Liver (tissue), 7 donors: ENCODE measurements at regions not wholly inside any gene's neighbourhood (a gene's known extent, or its start where the extent isn't known, plus 50 kb on each side); places are given as distances from the start of the nearest gene placed in this dataset.

Experiments
- DNase-seq: peaks from one replicate; pipeline ENCODE4 v3.0.0-alpha.2; 2017; ENCODE audit warnings: low spot score
- H3K27ac ChIP-seq, 2 donors: one replicate each; pipeline ENCODE4 v1.7.0; 2013; ENCODE audit warnings: inconsistent platforms in 2 of 2, low read length in 2 of 2, control low read depth in 1 of 2, low read depth in 1 of 2, mild to moderate bottlenecking in 1 of 2
- H3K27me3 ChIP-seq, 4 donors: one replicate each; pipeline versions ENCODE4 v1.6.1 to v1.7.0; 2013; ENCODE audit warnings: low read length in 3 of 4, inconsistent platforms in 1 of 4, mild to moderate bottlenecking in 1 of 4, moderate library complexity in 1 of 4; ENCODE audit not compliant: control insufficient read depth in 4 of 4, insufficient read depth in 4 of 4
- H3K36me3 ChIP-seq, 4 donors: one replicate each; pipeline versions ENCODE4 v1.6.1 to v1.7.0; 2013; ENCODE audit warnings: low read length in 3 of 4, mild to moderate bottlenecking in 3 of 4, low read depth in 1 of 4, moderate library complexity in 1 of 4; ENCODE audit not compliant: control insufficient read depth in 4 of 4, insufficient read depth in 3 of 4
- H3K4me1 ChIP-seq, 4 donors: one replicate each; pipeline versions ENCODE4 v1.6.1 to v1.7.0; 2013; ENCODE audit warnings: low read length in 3 of 4, mild to moderate bottlenecking in 3 of 4, moderate library complexity in 1 of 4; ENCODE audit not compliant: control insufficient read depth in 4 of 4, insufficient read depth in 4 of 4
- H3K4me3 ChIP-seq, 3 donors: one replicate each; pipeline versions ENCODE4 v1.6.1 to v1.7.0; 2013; ENCODE audit warnings: low read length in 3 of 3, control low read depth in 1 of 3, low read depth in 1 of 3, mild to moderate bottlenecking in 1 of 3
- H3K9ac ChIP-seq, 2 donors: one replicate each; pipeline ENCODE4 v1.7.0; 2013; ENCODE audit warnings: low read length in 2 of 2, mild to moderate bottlenecking in 2 of 2, moderate library complexity in 2 of 2, control low read depth in 1 of 2, low read depth in 1 of 2
- H3K9me3 ChIP-seq, 4 donors: one replicate each; pipeline versions ENCODE4 v1.6.1 to v1.7.0; 2013; ENCODE audit warnings: low read length in 3 of 4; ENCODE audit not compliant: control insufficient read depth in 4 of 4
- ATF3 ChIP-seq: IDR thresholded peaks from 2 replicates; pipeline ENCODE4 v1.6.1; 2016; ENCODE audit warnings: antibody characterized with exemption
- CTCF ChIP-seq: fragments of 150-350 bp; IDR thresholded peaks from 2 replicates; pipeline ENCODE4 v1.5.1; 2017; ENCODE audit warnings: improper control_type of control experiment, low read depth, low read length; ENCODE audit not compliant: missing input control
- EGR1 ChIP-seq, 2 donors: IDR thresholded peaks; 2 replicates each; pipeline ENCODE4 v1.6.1; 2016 to 2018; ENCODE audit warnings: antibody characterized with exemption in 2 of 2, low read depth in 2 of 2
- FOXA1 ChIP-seq: IDR thresholded peaks from 2 replicates; pipeline ENCODE4 v1.6.1; 2016; ENCODE audit warnings: antibody characterized with exemption
- FOXA2 ChIP-seq: IDR thresholded peaks from 2 replicates; pipeline ENCODE4 v1.6.1; 2016; ENCODE audit warnings: antibody characterized with exemption
- GABPA ChIP-seq, 2 donors: IDR thresholded peaks in 1 of 2; conservative IDR thresholded peaks in 1 of 2; 2 replicates each; pipeline ENCODE4 v1.6.1; 2016; ENCODE audit warnings: antibody characterized with exemption in 2 of 2, mild to moderate bottlenecking in 1 of 2, moderate library complexity in 1 of 2
- HNF4A ChIP-seq, 2 donors: conservative IDR thresholded peaks; 2 replicates each; pipeline ENCODE4 v1.6.1; 2016; ENCODE audit warnings: antibody characterized with exemption in 2 of 2, mild to moderate bottlenecking in 2 of 2
- HNF4G ChIP-seq: IDR thresholded peaks from 2 replicates; pipeline ENCODE4 v1.6.1; 2016; ENCODE audit warnings: antibody characterized with exemption
- JUND ChIP-seq, 2 donors: IDR thresholded peaks; 2 replicates each; pipeline ENCODE4 v1.6.1; 2016; ENCODE audit warnings: antibody characterized with exemption in 2 of 2
- MAX ChIP-seq: IDR thresholded peaks from 2 replicates; pipeline ENCODE4 v1.6.1; 2016; ENCODE audit warnings: antibody characterized with exemption
- NR2F2 ChIP-seq: IDR thresholded peaks from 2 replicates; pipeline ENCODE4 v1.6.1; 2016; ENCODE audit warnings: antibody characterized with exemption
- RAD21 ChIP-seq, 2 donors: IDR thresholded peaks; 2 replicates each; pipeline ENCODE4 v1.6.1; 2016; ENCODE audit warnings: antibody characterized with exemption in 2 of 2, mild to moderate bottlenecking in 2 of 2
- REST ChIP-seq: IDR thresholded peaks from 2 replicates; pipeline ENCODE4 v1.6.1; 2016; ENCODE audit warnings: antibody characterized with exemption, mild to moderate bottlenecking
- RXRA ChIP-seq, 2 donors: IDR thresholded peaks; 2 replicates each; pipeline ENCODE4 v1.6.1; 2017 to 2018; ENCODE audit warnings: antibody characterized with exemption in 2 of 2, mild to moderate bottlenecking in 1 of 2
- SP1 ChIP-seq: IDR thresholded peaks from 2 replicates; pipeline ENCODE4 v1.6.1; 2018; ENCODE audit warnings: antibody characterized with exemption, mild to moderate bottlenecking
- TAF1 ChIP-seq: conservative IDR thresholded peaks from 2 replicates; pipeline ENCODE4 v1.6.1; 2016; ENCODE audit warnings: antibody characterized with exemption, mild to moderate bottlenecking
- YY1 ChIP-seq: IDR thresholded peaks from 2 replicates; pipeline ENCODE4 v1.6.1; 2016; ENCODE audit warnings: antibody characterized with exemption, mild to moderate bottlenecking
- ZBTB33 ChIP-seq: IDR thresholded peaks from 2 replicates; pipeline ENCODE4 v1.6.1; 2016; ENCODE audit warnings: antibody characterized with exemption
- donor health status: healthy.
- donor health status: healthy.
- donor health status: healthy.
- donor health status: healthy.

GRCh38 chr12:112705037-112705632 lies 86.4 kb upstream of the RPH3A start:
- Histone ChIP-seq H3K36me3 (no peaks in the 10 kb centered on the region), H3K4me3 (no peak overlapping the region), H3K27ac (no peak overlapping the region), H3K9me3 (no peaks in the 10 kb centered on the region), H3K27me3 (no peaks in the 10 kb centered on the region), H3K9ac (no peak overlapping the region), H3K4me1 (no peaks in the 10 kb centered on the region)
- TF ChIP-seq CTCF (no peak), FOXA2 (no peak), EGR1 (IDR thresholded peaks at IDR 0.05; ENCODE audit: low read depth in 2 of 2) (no peak), ATF3 (no peak), FOXA1 (no peak), YY1 (no peak), HNF4A (conservative IDR thresholded peaks at IDR 0.05) (no peak), RAD21 (IDR thresholded peaks at IDR 0.05) (no peak), SP1 (no peak), MAX (no peak), TAF1 (no peak), ZBTB33 (no peak), GABPA (IDR thresholded peaks at IDR 0.05 in 1 of 2, conservative IDR thresholded peaks at IDR 0.05 in 1 of 2) (no peak), RXRA (IDR thresholded peaks at IDR 0.05) (no peak), JUND (IDR thresholded peaks at IDR 0.05) (no peak), HNF4G (no peak), REST (no peak), NR2F2 (no peak)
- no peak for DNase-seq
